ENCODE measurements at regions not wholly inside any gene's neighbourhood (a gene's known extent, or its start where the extent isn't known, plus 50 kb on each side); places are given as distances from the start of the nearest gene placed in this dataset.
"Not testable (repeated sequence)": the region's sequence is repeated elsewhere in the genome, so short reads cannot be mapped to it uniquely, and the experiment has no call there.

DNA sequence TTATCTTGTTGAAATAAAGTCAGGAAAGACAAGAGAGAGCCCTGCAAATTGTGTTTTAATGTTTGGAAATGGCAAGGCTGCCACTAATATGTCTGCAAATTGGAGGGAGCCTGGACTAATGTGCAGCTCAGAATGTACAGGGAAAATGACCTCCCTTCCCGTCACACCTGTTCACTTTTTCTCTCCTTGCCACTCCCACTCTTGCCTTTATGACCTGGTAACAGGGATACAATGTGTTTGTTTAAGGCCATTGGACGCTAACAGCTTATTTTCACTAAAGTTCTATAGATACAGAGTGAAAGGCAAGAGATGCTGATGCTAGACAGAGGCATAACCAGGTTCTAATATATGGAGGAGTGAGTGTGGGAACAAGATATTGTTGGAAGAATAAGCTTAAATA, 203.9 kb downstream of the RAB38 start:
- no peak for DNase-seq (ENCODE audit: low read depth in 1 of 2, low spot score in 1 of 2)

DNA sequence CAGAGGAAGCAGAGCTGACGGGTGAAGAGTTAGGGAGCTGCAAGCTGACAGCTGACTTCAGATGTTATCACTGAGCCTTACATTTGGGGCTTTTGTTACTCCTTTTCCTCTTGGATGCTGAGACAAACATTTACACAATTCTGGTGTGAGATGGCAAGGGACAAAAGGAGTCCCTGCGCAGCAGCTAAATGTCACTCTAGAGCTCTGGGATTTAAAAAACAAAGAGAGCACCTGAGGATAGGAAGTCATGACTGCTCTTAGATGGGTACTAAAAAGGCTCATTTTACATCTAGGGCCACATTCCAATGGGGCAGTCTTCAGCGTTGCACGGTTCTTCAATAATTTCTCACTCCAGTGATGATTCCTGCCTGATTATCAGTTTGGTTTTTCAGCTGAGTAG, 204.5 kb downstream of the RAB38 start:
- no peak for DNase-seq (ENCODE audit: low read depth in 1 of 2, low spot score in 1 of 2)

DNA sequence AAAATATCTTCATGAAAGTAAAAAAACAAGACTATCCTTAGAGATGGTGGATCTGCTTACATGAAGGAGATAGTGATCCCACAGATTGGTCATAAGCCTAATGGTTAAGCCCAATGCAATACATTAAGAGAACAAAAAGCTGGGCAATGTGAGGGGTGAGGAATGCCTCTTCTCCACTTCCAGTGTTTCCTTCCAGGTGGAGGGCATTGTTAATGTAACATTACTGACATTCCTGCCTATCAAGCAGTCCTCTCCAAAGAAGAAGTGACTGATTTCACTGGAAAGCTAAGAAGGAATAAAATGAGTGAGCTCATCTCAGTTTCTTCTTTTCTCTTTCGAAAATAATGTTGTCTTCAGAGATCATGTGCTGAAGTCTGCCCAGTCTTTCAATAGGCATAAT, 207.8 kb downstream of the RAB38 start:
- no peak for DNase-seq (ENCODE audit: low read depth in 1 of 2, low spot score in 1 of 2)

DNA sequence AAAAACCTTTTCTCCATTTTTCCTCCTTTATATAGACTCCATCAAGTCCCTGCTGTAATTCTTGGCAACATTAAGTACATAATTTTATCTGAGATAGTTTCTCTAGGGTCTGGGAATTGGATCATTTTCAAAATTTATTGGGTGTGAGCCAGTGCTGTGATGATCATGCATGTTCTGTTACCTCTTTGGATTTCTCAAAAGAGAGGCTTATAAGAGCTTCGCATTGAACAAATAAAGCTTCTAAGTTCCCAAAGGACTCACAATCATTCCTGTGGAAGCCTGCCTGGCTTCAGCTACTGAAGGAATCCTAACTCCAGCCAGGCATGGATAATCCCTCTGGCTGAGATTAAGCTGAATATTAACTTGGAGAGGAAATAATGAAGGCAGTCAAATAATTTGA, 208.5 kb downstream of the RAB38 start:
- DNase-seq (ENCODE audit: low read depth in 1 of 2, low spot score in 1 of 2), result no peak

DNA sequence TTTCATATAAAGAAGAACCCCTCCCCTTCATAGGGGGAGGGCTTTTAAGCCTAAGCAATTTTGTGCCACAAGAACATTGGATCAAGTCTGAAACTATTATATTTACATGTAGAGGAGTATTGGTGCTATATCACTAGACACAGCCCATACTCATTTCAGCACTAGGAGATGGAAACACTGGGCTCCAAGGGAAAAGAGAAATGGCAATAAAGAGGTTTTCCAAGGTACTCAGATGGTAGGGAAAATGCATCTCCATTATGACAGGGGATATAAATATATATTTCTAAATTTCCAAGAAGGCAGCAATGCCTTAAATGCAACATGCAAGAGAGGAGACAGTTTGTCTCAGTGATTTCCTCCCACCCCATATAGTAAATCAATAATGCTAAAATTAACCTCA, 209.0 kb downstream of the RAB38 start:
- no peak for DNase-seq (ENCODE audit: low read depth in 1 of 2, low spot score in 1 of 2)

DNA sequence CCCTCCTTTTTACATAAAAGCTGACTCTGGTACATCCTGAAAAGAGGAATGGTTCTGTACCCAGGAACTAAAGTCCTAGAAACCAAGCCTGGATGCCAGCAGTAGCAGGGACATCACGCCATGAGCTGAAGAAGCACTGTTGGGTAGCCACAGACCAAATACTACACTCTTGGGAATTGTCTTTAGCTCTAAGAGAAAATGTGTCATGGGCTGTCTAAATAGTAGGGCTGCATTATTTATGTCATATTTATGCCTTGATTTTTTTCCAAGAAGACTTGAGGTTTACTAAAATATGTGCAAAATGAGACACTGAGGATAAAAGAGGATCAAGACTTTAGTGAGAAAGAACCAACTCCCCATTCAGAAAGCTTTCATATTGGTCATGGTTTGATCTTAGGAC, 213.6 kb downstream of the RAB38 start:
- no peak for DNase-seq (ENCODE audit: low read depth in 1 of 2, low spot score in 1 of 2)

DNA sequence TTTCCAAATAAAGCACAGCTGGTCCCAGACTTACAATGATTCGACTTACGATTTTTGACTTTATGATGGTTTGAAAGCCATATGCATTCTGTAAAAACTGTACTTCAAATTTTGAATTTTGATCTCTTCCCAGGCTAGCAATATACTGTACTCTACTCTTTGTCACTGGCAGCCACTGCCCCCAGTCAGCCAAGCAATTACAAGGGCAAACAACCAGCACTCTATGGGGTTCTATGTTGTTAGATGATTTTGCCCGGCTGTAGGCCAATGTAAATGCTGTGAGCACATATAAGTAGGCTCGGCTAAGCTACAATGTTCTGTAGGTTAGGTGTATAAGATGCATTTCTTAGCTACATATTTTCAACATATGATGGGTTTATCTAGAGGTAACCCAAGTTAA, 217.3 kb downstream of the RAB38 start:
- DNase-seq (ENCODE audit: low read depth in 1 of 2, low spot score in 1 of 2), result no peak

DNA sequence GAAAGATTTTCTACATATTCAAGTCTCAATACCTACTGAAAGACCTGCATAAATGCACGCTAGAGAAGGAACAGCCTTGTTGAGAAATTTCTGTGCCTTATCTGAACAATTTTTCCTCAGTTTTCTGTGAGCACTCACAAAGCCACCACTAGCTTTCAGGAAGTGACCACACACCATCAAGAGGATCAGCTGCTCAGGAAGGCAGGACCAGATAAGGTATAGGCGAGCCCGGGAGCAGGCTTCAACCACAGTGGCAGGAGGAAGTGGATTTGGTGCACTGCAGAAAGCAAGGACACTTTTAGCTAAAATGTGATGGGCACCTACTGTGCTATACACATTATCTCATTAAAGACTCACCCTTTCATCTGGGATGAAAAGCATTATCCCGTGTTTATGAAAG, 220.8 kb downstream of the RAB38 start:
- no peak for DNase-seq (ENCODE audit: low read depth in 1 of 2, low spot score in 1 of 2)

DNA sequence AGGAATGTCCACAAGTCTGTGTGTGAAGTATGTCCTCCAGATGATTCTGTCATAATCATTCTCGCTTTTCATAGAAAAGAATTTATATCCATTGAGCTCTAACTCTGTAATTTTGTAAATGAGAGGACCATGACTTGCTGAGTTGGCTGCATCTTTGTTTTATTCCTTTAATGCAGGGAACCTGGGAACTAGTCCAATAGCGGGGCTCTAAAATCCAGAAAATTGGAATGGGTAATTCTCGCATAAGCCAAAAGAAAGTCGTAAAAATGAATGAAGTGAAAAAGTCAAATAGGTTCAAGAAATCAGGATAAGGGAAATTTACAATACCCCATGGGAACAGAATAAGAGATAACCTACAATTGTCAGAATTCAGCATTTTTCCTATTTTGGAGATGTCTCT, 232.5 kb downstream of the RAB38 start:
- DNase-seq (ENCODE audit: low read depth in 1 of 2, low spot score in 1 of 2), result no peak

DNA sequence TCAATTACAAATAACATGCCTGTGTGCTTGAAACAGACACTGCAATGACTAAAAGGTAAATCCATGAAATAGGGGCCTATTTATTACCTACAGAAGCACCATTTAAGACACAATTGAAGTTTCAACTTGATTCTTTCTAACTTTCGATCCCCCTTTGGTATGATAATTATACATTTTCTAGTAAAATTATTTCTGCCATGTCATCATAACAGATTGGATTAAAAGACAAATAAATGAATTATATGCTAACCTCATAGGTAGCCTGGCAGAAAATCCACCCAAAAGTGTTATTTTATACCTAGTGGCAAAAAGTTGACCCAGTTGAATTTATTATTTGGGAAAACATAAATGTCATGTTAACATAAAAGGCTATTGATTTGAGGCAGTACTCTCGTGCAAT, 241.1 kb downstream of the RAB38 start:
- DNase-seq (ENCODE audit: low read depth in 1 of 2, low spot score in 1 of 2), result no peak

DNA sequence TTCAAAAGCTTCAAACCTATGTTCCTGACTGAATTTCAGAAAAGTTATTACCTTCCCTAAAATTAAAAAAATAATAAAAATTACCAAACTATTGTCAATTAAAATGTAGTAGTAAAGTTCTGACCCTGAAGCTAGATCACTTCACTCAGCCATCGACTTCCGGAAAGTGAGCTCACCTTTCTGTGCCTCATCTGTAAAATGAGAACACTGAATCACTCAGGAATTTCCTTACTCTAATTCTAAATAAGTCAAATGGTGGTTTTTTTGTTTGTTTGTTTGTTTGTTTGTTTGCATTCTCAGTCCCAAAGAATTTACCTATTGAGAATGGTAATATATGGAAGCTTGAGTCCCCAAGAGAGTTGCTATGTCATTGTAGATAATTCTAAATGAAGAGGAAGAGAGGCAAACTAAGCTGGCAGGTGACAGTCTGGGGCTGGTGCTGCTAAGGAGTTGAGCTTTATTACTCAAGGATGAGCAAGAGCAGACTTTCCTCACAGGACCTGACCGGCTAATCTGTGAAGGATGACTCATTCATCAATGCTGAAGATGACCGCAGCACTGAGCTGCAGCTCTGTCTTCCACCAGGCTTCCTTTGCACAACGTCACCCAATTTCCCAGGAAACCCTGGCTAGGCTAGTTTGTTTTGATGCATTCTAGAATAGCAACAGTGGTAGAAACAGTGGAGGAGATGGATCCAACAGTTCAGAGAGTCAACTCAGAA, 248.8 kb downstream of the RAB38 start:
- DNase-seq (ENCODE audit: low read depth in 1 of 2, low spot score in 1 of 2), result no peak

DNA sequence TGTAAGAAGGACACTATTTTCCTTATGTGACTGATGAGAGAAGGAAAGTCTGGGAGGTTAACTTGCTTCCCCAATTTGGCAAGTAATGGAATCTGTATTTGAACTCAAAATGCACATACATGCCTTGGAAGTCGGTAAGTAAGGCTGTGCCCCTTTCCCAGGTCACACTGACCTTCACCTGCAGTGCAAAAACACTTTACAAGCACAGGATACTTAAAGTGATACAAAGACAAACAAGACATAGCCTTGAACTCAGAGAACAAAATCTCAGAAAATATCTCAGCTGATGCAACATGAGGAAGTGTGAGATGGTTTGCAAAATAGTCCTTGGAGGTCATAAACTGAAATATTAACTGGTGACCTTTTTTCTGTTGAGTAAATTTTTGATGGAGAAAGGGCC, 251.1 kb downstream of the RAB38 start:
- no peak for DNase-seq (ENCODE audit: low read depth in 1 of 2, low spot score in 1 of 2)

DNA sequence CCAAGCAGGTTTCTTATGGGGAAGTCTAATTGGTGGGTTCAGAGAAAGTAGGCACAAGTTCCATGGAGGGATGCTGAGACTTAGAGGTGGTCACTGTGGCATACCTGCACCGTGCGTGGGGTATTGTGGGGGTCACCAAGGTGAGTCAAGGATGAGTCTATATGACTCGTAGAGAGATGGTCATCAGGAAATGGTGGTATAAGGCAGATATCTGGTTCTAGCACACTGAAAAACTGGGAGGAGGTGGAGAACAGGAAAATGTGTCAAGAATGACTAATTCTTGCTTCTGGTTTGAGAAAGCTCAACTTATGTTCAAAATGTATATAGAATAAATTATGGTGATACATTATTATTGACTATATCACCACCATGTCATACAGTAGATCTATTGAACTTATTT, 258.1 kb downstream of the RAB38 start:
- DNase-seq (ENCODE audit: low read depth in 1 of 2, low spot score in 1 of 2), result no peak

DNA sequence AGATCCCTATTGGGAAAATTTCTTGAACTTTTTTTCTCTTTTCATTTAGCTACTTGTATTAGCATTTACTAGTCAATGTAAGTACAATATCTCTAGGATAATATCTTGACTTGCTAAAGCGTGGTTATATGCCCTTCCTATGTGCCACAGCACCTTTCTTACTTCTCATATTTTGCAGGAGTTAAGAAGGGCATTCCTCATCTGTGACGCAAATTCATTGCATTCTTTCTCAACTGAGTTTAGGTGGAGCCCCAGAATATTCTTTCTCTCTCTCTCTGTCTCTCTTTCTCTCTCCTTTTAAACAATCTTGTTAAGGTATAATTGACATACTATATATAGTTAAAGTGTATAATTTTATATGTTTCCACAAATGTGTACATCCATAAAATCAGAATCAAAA, 266.1 kb downstream of the RAB38 start:
- no peak for DNase-seq (ENCODE audit: low read depth in 1 of 2, low spot score in 1 of 2)

DNA sequence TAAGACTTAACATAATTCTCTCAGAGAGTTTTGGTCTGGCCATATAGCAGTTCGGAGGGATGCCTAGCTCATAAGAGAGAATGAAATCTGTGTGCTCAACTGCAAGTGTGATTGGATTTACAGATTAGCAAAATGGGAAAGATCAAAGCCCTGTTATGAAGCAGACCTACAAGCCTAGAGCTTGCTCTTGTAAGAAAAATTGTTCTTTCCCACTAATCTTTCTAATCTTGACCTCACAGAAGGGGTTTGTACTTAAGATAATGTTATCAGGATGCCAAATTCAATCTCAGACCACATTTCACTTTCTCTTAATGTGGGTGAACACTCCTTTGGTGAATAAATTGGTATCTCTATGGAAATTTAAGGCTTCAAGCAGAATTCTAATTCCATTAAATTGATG, 267.2 kb downstream of the RAB38 start:
- DNase-seq (ENCODE audit: low read depth in 1 of 2, low spot score in 1 of 2), result no peak

DNA sequence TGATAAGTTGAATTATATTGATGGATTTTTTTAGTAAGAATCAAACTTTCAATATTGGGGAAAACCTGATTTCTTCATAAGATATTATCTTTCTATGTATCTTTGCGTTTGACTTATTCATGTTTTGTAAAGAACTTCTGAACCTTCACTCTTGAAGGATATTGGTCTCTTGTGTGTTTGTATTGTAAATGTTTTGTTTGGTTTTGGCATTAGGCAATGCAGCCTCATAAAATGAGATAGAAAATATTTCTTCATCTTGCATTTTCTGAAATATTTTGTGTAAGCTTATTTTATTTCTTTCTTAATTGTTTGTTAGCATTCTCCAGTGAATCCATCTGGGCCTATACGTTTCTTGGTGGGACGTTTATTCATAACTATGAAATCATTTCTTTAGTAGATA, 271.9 kb downstream of the RAB38 start:
- no peak for DNase-seq (ENCODE audit: low read depth in 1 of 2, low spot score in 1 of 2)

DNA sequence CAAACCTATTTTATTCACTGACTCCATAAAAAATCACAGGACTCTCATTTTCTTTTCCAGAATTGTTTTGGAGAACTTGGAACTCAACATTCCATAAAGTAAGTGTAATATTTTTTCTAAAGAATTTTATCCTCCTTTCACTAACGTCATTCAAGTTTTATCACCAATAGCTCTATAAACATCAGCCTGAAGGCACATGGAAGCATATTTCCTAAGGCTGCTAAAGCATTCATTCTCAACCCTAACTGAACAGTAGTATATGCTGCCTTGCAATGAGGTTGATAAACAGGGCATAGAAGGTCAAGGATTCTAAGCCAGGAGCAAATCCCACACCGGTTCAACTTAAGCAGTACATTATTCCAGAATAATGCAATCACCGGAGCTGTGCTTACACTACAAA, 273.9 kb downstream of the RAB38 start:
- no peak for DNase-seq (ENCODE audit: low read depth in 1 of 2, low spot score in 1 of 2)

DNA sequence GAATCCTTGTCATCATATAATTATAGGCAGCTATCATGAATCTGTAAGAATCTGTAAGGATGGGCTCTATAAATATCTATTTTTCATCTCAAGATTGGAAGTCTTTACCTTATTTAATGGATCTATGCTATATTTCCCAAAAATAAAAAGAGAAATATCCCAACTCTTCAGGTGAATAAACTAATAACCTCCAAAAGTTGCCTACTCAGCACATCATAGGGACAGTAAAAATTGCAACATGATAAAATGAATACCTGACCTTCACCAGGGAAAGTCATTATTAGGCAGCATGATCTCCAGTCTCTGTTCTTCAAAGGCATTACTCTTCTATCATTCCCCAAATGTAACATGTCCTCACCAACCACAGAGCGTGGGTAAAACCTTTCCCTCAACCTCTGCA, 277.3 kb downstream of the RAB38 start:
- DNase-seq (ENCODE audit: low read depth in 1 of 2, low spot score in 1 of 2), result no peak

DNA sequence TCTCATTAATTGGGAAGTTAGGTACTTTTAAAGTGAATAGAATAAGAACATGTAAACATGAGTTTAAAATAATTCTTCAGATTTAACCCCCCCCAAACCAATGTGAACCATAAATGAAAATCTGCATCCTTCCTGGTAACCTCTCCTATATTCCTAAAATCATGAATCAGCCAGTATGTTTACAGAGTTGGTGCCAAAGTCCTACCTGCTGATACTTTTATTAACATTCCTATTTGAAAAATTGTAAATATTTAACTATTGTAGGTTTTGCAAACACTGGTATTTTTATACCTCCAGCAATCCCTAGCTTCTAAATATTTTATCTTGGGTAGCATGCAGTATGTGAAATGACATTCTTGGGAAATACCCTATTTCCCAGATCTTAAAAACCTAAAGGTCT, 278.2 kb downstream of the RAB38 start:
- no peak for DNase-seq (ENCODE audit: low read depth in 1 of 2, low spot score in 1 of 2)

DNA sequence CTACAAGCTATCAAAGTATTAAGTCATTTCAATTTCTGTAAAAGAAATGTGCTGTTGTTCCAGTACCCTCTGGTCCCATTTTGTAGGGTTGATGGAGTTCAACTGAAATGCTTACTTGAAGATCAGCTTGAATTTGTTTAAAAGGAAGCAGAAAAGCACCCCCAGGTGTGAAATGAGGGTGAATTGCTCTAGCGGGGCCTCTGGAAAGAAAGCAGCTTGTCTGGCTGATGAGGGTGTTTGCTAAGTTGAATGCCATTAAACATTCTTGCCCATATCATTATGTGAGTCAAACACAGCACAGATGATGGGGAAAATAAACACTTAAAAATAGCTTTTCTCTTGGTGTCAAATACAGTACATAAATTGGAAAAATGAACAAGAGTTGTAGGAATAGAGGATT, 280.3 kb downstream of the RAB38 start:
- no peak for DNase-seq (ENCODE audit: low read depth in 1 of 2, low spot score in 1 of 2)

DNA sequence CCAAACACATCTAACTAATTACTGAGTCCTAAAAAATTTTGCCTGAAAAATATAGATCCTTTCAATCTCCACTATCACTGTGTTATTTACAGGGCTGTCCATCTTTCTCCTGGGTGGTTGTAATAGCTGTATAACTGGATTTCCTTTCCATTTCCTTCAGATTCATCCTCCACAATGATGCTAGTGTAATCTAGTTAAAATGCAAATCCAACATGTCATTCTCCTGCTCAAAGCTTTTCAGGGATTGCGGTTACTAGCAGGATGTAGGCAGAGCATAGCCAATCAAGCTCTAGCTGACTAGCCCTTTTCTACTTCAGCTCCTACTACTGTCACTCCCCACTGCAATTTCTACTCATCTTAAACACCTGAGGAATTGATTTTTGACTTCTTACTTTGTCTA, 283.0 kb downstream of the RAB38 start:
- DNase-seq (ENCODE audit: low read depth in 1 of 2, low spot score in 1 of 2), result no peak

DNA sequence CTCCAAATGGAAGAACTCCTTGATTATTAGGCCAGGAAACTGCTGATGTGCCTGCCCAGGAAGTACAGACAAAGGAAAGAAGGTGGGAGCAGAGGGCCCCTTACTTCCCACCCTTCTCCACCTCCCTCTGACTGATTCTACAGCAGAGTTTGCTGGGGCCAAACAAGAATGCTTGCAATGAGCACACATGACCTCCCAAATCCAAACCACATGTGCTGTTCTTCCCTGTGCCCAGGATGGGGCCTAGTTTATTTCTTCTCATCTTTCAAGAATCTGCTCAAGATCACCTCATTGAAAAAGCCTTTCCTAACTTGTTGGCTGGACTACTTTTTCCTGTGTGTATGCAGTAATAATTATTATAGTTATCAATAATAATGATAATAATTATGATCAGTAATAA, 286.1 kb downstream of the RAB38 start:
- DNase-seq (ENCODE audit: low read depth in 1 of 2, low spot score in 1 of 2), result no peak

DNA sequence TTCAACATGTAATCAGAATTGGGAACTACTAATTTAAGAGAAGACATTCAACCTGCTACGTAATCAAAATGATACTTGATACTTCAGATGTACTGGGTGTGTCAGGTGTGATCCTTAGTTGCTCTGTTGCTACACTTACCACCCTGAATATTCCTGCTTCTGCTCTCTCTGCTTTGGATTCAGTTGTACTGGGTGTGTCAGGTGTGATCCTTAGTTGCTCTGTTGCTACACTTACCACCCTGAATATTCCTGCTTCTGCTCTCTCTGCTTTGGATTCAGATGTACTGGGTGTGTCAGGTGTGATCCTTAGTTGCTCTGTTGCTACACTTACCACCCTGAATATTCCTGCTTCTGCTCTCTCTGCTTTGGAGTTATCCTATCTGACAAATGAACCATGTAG, 290.2 kb downstream of the RAB38 start:
- DNase-seq (ENCODE audit: low read depth in 1 of 2, low spot score in 1 of 2), result not testable (repeated sequence)

DNA sequence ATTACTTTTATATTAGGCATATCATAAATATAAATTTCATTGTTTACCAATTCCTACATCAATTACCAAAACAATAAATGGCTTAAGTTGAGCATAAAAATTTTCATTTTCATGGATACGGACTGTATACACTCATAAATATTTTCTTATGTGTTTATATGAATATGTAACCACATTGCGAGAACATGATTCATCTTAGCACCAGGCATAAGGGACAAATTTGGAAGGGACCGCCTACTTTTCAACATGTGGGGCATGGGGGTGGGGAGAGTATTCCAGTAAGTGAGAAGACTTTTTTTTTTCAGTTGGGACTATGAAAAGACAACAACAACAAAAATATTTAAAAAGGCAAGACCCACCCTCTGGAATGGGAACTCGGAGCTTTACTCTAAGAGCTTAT, 296.1 kb downstream of the RAB38 start:
- no peak for DNase-seq (ENCODE audit: low read depth in 1 of 2, low spot score in 1 of 2)

Data from activated T-helper 1 cell treated with anti-CD3 and anti-CD28 coated beads, Interleukin-2, amount 50 U/mL, for 16 hours (primary cell).